ENCODE measurements at regions not wholly inside any gene's neighbourhood (a gene's known extent, or its start where the extent isn't known, plus 50 kb on each side); places are given as distances from the start of the nearest gene placed in this dataset.

- no peak overlapping the region for H3K4me3 ChIP-seq (ENCODE audit: control extremely low read depth in 1 of 5, extremely low read depth in 1 of 5, insufficient read depth in 1 of 5, low read depth in 2 of 5, low read length in 4 of 5)
- Mint-ChIP-seq H3K9me3 (ENCODE audit: insufficient read depth) (no peaks in the 10 kb centered on the region), H3K4me3 (no peak overlapping the region)
Measured at GRCh38 chr5:6877986-6878828, 165.0 kb downstream of the TENT4A start.

More at GRCh38 chr5:6877986-6878828, 165.0 kb downstream of the TENT4A start:
- Mint-ChIP-seq H3K4me1 (no peaks in the 10 kb centered on the region), H3K27ac (no peak overlapping the region), H3K27me3 (no peaks in the 10 kb centered on the region)
- H3K4me2 ChIP-seq (replicated peaks; ENCODE audit: low read depth, low read length, poor library complexity, severe bottlenecking) = no peak overlapping the region
- CTCF ChIA-PET = no interaction called here
- POLR2A ChIA-PET = no interaction called here
- H2AFZ ChIP-seq (ENCODE audit: insufficient read depth, low read depth, low read length, poor library complexity, severe bottlenecking) = no peak overlapping the region
- no peaks in the 10 kb centered on the region for H3K4me1 ChIP-seq (ENCODE audit: control insufficient read depth in 2 of 2, insufficient read depth in 2 of 2, low read length in 2 of 2)
- no peaks in the 10 kb centered on the region for H3K27me3 ChIP-seq (replicated peaks in 1 of 4; ENCODE audit: control extremely low read depth in 1 of 4, control insufficient read depth in 3 of 4, insufficient read depth in 4 of 4, low read length in 3 of 4)
- DNase-seq (no peak), ATAC-seq (ENCODE audit: low read depth) (no peak)
- no peaks in the 10 kb centered on the region for H3K79me2 ChIP-seq (ENCODE audit: control insufficient read depth, insufficient read depth, low read length)
- intact Hi-C loops (cut with micrococcal nuclease) = no loop called here
- peaks cover 0 to 7% (median 0%) of the 10 kb centered on the region in 3 donors for H3K9me3 ChIP-seq (ENCODE audit: control extremely low read depth in 1 of 3, control insufficient read depth in 2 of 3, insufficient read depth in 1 of 3, low read length in 2 of 3)
- TF ChIP-seq EZH2 (IDR thresholded peaks at IDR 0.05; ENCODE audit: borderline replicate concordance, insufficient read depth, low read depth, low read length, poor library complexity, severe bottlenecking) (no peak), CTCF (IDR thresholded peaks at IDR 0.05) (no peak)
- no peaks in the 10 kb centered on the region for H4K20me1 ChIP-seq (ENCODE audit: control insufficient read depth, insufficient read depth, low read length, poor library complexity, severe bottlenecking)
- WGBS (ENCODE audit: insufficient coverage) = 83% methylated on average over 9 of the region's 13 CpGs
- H3K27ac ChIP-seq (ENCODE audit: low read length in 2 of 2) = no peak overlapping the region
- no peaks in the 10 kb centered on the region for H3K36me3 ChIP-seq (replicated peaks in 1 of 2; ENCODE audit: control extremely low read depth in 1 of 2, control insufficient read depth in 1 of 2, extremely low read depth in 1 of 2, insufficient read depth in 2 of 2, low read length in 1 of 2)
- H3K9ac ChIP-seq (ENCODE audit: low read length) = no peak overlapping the region
